Uterus (tissue), 2 donors: ENCODE measurements at regions not wholly inside any gene's neighbourhood (a gene's known extent, or its start where the extent isn't known, plus 50 kb on each side); places are given as distances from the start of the nearest gene placed in this dataset.

ENCODE experiments used
- POLR2A ChIP-seq, 2 donors: fragments of 450-650 bp; IDR thresholded peaks; one replicate each; pipeline ENCODE4 v1.6.1; 2016; ENCODE audit warnings: antibody characterized with exemption in 2 of 2, mild to moderate bottlenecking in 1 of 2, moderate library complexity in 1 of 2
- TF ChIP-seq, protein P1 (sequence below), 4 experiments: fragments of 200-600 bp in 2 of 4; fragments of 450-650 bp in 2 of 4; sonication (generic) in 2 of 4; IDR thresholded peaks; one replicate each; pipeline ENCODE4 v1.5.1; 2016 to 2019; ENCODE audit warnings: antibody characterized with exemption in 4 of 4, mild to moderate bottlenecking in 2 of 4, moderate library complexity in 1 of 4

DNA sequence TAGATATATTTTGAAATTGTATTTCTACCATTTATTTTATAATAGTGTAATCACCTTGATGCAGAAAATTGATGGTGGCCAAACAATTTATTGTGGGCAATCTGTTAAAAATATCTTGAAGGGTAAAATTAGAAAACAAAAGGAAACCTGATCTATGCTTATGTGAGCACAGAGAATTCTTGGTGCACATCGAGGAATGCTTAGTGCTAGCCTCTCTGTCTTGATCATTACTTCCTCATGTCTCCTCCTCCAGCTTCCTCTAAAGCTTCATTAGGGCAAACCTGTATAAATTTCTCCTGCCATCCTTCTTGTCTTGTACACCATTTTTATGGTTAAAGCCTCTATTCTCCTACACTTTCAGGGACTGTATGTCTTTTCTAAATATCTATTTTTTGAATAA is 725.8 kb downstream of the RAPGEF2 start:
- TF ChIP-seq, protein P1, sequence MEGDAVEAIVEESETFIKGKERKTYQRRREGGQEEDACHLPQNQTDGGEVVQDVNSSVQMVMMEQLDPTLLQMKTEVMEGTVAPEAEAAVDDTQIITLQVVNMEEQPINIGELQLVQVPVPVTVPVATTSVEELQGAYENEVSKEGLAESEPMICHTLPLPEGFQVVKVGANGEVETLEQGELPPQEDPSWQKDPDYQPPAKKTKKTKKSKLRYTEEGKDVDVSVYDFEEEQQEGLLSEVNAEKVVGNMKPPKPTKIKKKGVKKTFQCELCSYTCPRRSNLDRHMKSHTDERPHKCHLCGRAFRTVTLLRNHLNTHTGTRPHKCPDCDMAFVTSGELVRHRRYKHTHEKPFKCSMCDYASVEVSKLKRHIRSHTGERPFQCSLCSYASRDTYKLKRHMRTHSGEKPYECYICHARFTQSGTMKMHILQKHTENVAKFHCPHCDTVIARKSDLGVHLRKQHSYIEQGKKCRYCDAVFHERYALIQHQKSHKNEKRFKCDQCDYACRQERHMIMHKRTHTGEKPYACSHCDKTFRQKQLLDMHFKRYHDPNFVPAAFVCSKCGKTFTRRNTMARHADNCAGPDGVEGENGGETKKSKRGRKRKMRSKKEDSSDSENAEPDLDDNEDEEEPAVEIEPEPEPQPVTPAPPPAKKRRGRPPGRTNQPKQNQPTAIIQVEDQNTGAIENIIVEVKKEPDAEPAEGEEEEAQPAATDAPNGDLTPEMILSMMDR (IDR thresholded peaks at IDR 0.05): no peak
- no peak for TF ChIP-seq POLR2A (IDR thresholded peaks at IDR 0.05)
